H1 (cell line): ENCODE measurements at regions not wholly inside any gene's neighbourhood (a gene's known extent, or its start where the extent isn't known, plus 50 kb on each side); places are given as distances from the start of the nearest gene placed in this dataset.

Experiments
- CTCF ChIA-PET: fragments of 300-600 bp; sonication (Branson Sonifier 250); formaldehyde crosslinking; loops from one replicate; lab custom pipeline; 2021; ENCODE audit not compliant: partially characterized antibody; lab: Charles Lee
- POLR2A ChIA-PET: fragments of 300-600 bp; sonication (Branson Sonifier 250); formaldehyde crosslinking; loops from one replicate; lab custom pipeline; 2021; ENCODE audit warnings: inconsistent platforms; ENCODE audit not compliant: partially characterized antibody; lab: Charles Lee
- DNase-seq, 2 experiments: peaks; one replicate each; pipeline versions ENCODE4 v3.0.0 to v3.0.0-alpha.2; 2010 to 2022; ENCODE audit warnings: low spot score in 2 of 2, low read depth in 1 of 2, mixed read lengths in 1 of 2
- FAIRE-seq: peaks from 2 replicates; lab custom pipeline; 2011; peaks lifted over from hg19 to GRCh38; lab: Jason Lieb, UNC
- H2AFZ ChIP-seq: 2 replicates; pipeline ENCODE4 v1.8.1; 2012; ENCODE audit warnings: low read length, inconsistent platforms
- H2AK5ac ChIP-seq: 2 replicates; pipeline ENCODE4 v1.6.1; 2013; ENCODE audit warnings: low read depth, low read length
- H2BK120ac ChIP-seq: replicated peaks from 2 replicates; pipeline ENCODE3; 2013; ENCODE audit warnings: low read depth, low read length, inconsistent platforms
- H2BK12ac ChIP-seq: 2 replicates; pipeline ENCODE4 v1.6.1; 2013; ENCODE audit warnings: low read depth, low read length
- H2BK15ac ChIP-seq: 2 replicates; pipeline ENCODE4 v1.6.1; 2013; ENCODE audit warnings: low read length
- H2BK20ac ChIP-seq: 2 replicates; pipeline ENCODE4 v1.6.1; 2013; ENCODE audit warnings: low read length
- H2BK5ac ChIP-seq: 2 replicates; pipeline ENCODE4 v1.6.1; 2013; ENCODE audit warnings: low read depth, low read length
- H3K14ac ChIP-seq: 2 replicates; pipeline ENCODE4 v1.6.1; 2013; ENCODE audit warnings: inconsistent platforms; ENCODE audit not compliant: insufficient read length
- H3K18ac ChIP-seq: 2 replicates; pipeline ENCODE4 v1.6.1; 2013; ENCODE audit warnings: low read length; ENCODE audit errors: extremely low read depth
- H3K23ac ChIP-seq: 2 replicates; pipeline ENCODE4 v1.6.1; 2013; ENCODE audit warnings: inconsistent platforms; ENCODE audit not compliant: insufficient read length
- H3K23me2 ChIP-seq: 2 replicates; pipeline ENCODE4 v1.6.1; 2013; ENCODE audit warnings: low read depth, low read length
- H3K27ac ChIP-seq: 2 replicates; pipeline ENCODE4 v1.6.1; 2011; ENCODE audit warnings: low read depth, low read length, inconsistent platforms
- H3K27me3 ChIP-seq, 4 experiments: replicated peaks in 1 of 4; 1 replicate in 1 of 4; 2 replicates in 3 of 4; pipeline versions ENCODE4 v1.6.1 to v1.8.1; 2011 to 2013; ENCODE audit warnings: low read length in 3 of 4, mild to moderate bottlenecking in 3 of 4, inconsistent platforms in 2 of 4, mixed read lengths in 2 of 4, moderate library complexity in 1 of 4; ENCODE audit not compliant: control insufficient read depth in 3 of 4, insufficient read depth in 3 of 4; ENCODE audit errors: extremely low read depth in 1 of 4
- H3K36me3 ChIP-seq, 4 experiments: 2 replicates each; pipeline versions ENCODE4 v1.6.1 to v1.8.1; 2011 to 2013; ENCODE audit warnings: mild to moderate bottlenecking in 4 of 4, low read length in 3 of 4, moderate library complexity in 2 of 4, control low read depth in 1 of 4, inconsistent platforms in 1 of 4; ENCODE audit not compliant: insufficient read depth in 4 of 4, control insufficient read depth in 2 of 4
- H3K4ac ChIP-seq: replicated peaks from 2 replicates; pipeline ENCODE3; 2013; ENCODE audit warnings: low read length, low read depth, mixed read lengths, inconsistent platforms; ENCODE audit not compliant: insufficient read length
- H3K4me1 ChIP-seq, 4 experiments: replicated peaks in 1 of 4; 1 replicate in 1 of 4; 2 replicates in 3 of 4; pipeline versions ENCODE4 v1.6.1 to v1.8.1; 2011 to 2013; ENCODE audit warnings: low read length in 3 of 4, inconsistent platforms in 2 of 4, mixed read lengths in 1 of 4; ENCODE audit not compliant: insufficient read depth in 4 of 4, control insufficient read depth in 3 of 4
- H3K4me2 ChIP-seq, 2 experiments: 2 replicates each; pipeline versions ENCODE4 v1.6.1 to v1.8.1; 2011 to 2013; ENCODE audit warnings: low read depth in 2 of 2, low read length in 2 of 2, control low read depth in 1 of 2, inconsistent platforms in 1 of 2, mild to moderate bottlenecking in 1 of 2; ENCODE audit not compliant: insufficient read depth in 1 of 2
- H3K4me3 ChIP-seq, 4 experiments: fragments of 200-600, 300-600 bp in 1 of 4; sonication (generic), shearing (Covaris generic), sonication (Bioruptor Twin) in 1 of 4; 2 replicates each; pipeline versions ENCODE4 v1.5.1 to v1.8.1; 2011 to 2016; ENCODE audit warnings: low read length in 4 of 4, low read depth in 3 of 4, control low read depth in 2 of 4, inconsistent platforms in 2 of 4, mild to moderate bottlenecking in 2 of 4, mixed read lengths in 1 of 4, moderate library complexity in 1 of 4; ENCODE audit not compliant: insufficient read depth in 2 of 4; ENCODE audit errors: extremely low read depth in 1 of 4
- H3K56ac ChIP-seq: replicated peaks from 2 replicates; pipeline ENCODE3; 2013; ENCODE audit warnings: low read depth, mild to moderate bottlenecking, mixed read lengths, low read length, inconsistent platforms; ENCODE audit not compliant: insufficient read length
- H3K79me1 ChIP-seq: 2 replicates; pipeline ENCODE4 v1.6.1; 2013; ENCODE audit warnings: low read depth, low read length, control low read depth
- H3K79me2 ChIP-seq, 2 experiments: 2 replicates each; pipeline versions ENCODE4 v1.6.1 to v1.8.1; 2012 to 2013; ENCODE audit warnings: low read length in 2 of 2, mild to moderate bottlenecking in 2 of 2, inconsistent platforms in 1 of 2; ENCODE audit not compliant: insufficient read depth in 2 of 2, control insufficient read depth in 1 of 2
- H3K9ac ChIP-seq, 4 experiments: replicated peaks in 1 of 4; 1 replicate in 1 of 4; 2 replicates in 3 of 4; pipeline versions ENCODE4 v1.6.1 to v1.8.1; 2011 to 2013; ENCODE audit warnings: low read depth in 3 of 4, low read length in 3 of 4, control low read depth in 2 of 4, mild to moderate bottlenecking in 2 of 4, moderate library complexity in 2 of 4, inconsistent platforms in 1 of 4; ENCODE audit errors: extremely low read depth in 1 of 4
- H3K9me3 ChIP-seq, 2 experiments: 2 replicates each; pipeline versions ENCODE4 v1.6.1 to v1.8.1; 2012 to 2013; ENCODE audit warnings: mild to moderate bottlenecking in 2 of 2, moderate library complexity in 2 of 2, control low read depth in 1 of 2, inconsistent platforms in 1 of 2, low read depth in 1 of 2, low read length in 1 of 2, mixed read lengths in 1 of 2; ENCODE audit not compliant: insufficient read depth in 2 of 2
- H4K20me1 ChIP-seq, 2 experiments: replicated peaks in 1 of 2; 2 replicates each; pipeline versions ENCODE3 to v1.8.1; 2011 to 2013; ENCODE audit warnings: inconsistent platforms in 2 of 2, low read length in 2 of 2, mild to moderate bottlenecking in 1 of 2; ENCODE audit not compliant: insufficient read depth in 2 of 2, control insufficient read depth in 1 of 2
- H4K5ac ChIP-seq: 2 replicates; pipeline ENCODE4 v1.6.1; 2013; ENCODE audit warnings: low read length, low read depth, mixed read lengths, inconsistent platforms; ENCODE audit not compliant: insufficient read length
- H4K8ac ChIP-seq: 2 replicates; pipeline ENCODE4 v1.8.0; 2013; ENCODE audit warnings: mild to moderate bottlenecking, moderate library complexity, low read length, inconsistent platforms; ENCODE audit not compliant: insufficient read depth; ENCODE audit errors: extremely low read depth
- H4K91ac ChIP-seq: replicated peaks from 2 replicates; pipeline ENCODE3; 2013; ENCODE audit warnings: low read length, mixed read lengths, inconsistent platforms; ENCODE audit not compliant: insufficient read length
- ASH2L ChIP-seq: fragments of 200-600, 300-600 bp; sonication (generic); IDR thresholded peaks from one replicate; pipeline ENCODE4 v1.7.1; 2017; ENCODE audit warnings: low read length
- CTBP2 ChIP-seq: IDR thresholded peaks from 2 replicates; pipeline ENCODE4 v1.7.0; 2011; ENCODE audit warnings: borderline replicate concordance, mild to moderate bottlenecking, moderate library complexity, mixed read lengths, low read length; ENCODE audit not compliant: insufficient read depth, insufficient read length
- HDAC6 ChIP-seq: IDR thresholded peaks from one replicate; pipeline ENCODE4 v1.7.1; 2012; ENCODE audit warnings: low read depth, mild to moderate bottlenecking, inconsistent platforms, low read length, moderate library complexity
- MAFK ChIP-seq: IDR thresholded peaks from 2 replicates; pipeline ENCODE4 v1.6.1; 2012; ENCODE audit warnings: low read depth, mild to moderate bottlenecking, improper control_type of control experiment, low read length
- SIN3A ChIP-seq, 2 experiments: IDR thresholded peaks in 1 of 2; conservative IDR thresholded peaks in 1 of 2; 2 replicates each; pipeline ENCODE4 v1.6.1; 2011 to 2012; ENCODE audit warnings: low read length in 2 of 2, improper control_type of control experiment in 1 of 2, low read depth in 1 of 2, mild to moderate bottlenecking in 1 of 2
- WGBS, 2 experiments: shearing (Covaris generic) in 1 of 2; methylation state at CpG; one replicate each; pipeline versions ENCODE4 v1.1.6 to v1.1.7; 2013 to 2015; ENCODE audit warnings: low lambda C conversion rate in 2 of 2, mixed read lengths in 2 of 2, inconsistent platforms in 1 of 2, low coverage in 1 of 2, missing lambda C conversion rate in 1 of 2; ENCODE audit not compliant: insufficient replicate concordance in 2 of 2, insufficient coverage in 1 of 2, insufficient read length in 1 of 2; ENCODE audit errors: extremely low coverage in 1 of 2, missing lambda C conversion rate in 1 of 2; 5-methylcytosine and 5-hydroxymethylcytosine counted together

GRCh38 chr13:33918199-33918932 is 100.4 kb downstream of the RFC3 start:
- no peaks in the 10 kb centered on the region for H3K27me3 ChIP-seq
- no peak for DNase-seq
- H3K79me2 ChIP-seq, result no peaks in the 10 kb centered on the region
- no peak overlapping the region for H2BK12ac ChIP-seq
- no peak overlapping the region for H4K91ac ChIP-seq
- no peaks in the 10 kb centered on the region for H3K23me2 ChIP-seq
- no peak overlapping the region for H2BK15ac ChIP-seq
- TF ChIP-seq MAFK, result no peak
- no peak for TF ChIP-seq SIN3A (conservative IDR thresholded peaks at IDR 0.05 in 1 of 2, IDR thresholded peaks at IDR 0.05 in 1 of 2; ENCODE audit: low read depth in 1 of 2, low read length in 2 of 2)
- no peak for TF ChIP-seq HDAC6
- TF ChIP-seq CTBP2, result no peak
- TF ChIP-seq ASH2L, result no peak
- TF ChIP-seq, all 59 proteins: peak for 0
- H3K4me2 ChIP-seq, result no peak overlapping the region
- H3K27ac ChIP-seq, result no peak overlapping the region
- no peak overlapping the region for H4K5ac ChIP-seq
- no peak overlapping the region for H3K14ac ChIP-seq
- peaks cover 0 to 5% (median 3%) of the 10 kb centered on the region in 4 experiments; a peak in 3 of 7 replicates for H3K4me1 ChIP-seq
- H3K79me1 ChIP-seq, result no peaks in the 10 kb centered on the region
- H3K4ac ChIP-seq, result no peak overlapping the region
- H4K20me1 ChIP-seq, result peaks cover 0 to 2% of the 10 kb centered on the region in 2 experiments
- no peak overlapping the region for H2BK120ac ChIP-seq
- no peak overlapping the region for H3K4me3 ChIP-seq
- H3K36me3 ChIP-seq, result no peaks in the 10 kb centered on the region
- FAIRE-seq, result no peak
- no peak overlapping the region for H3K56ac ChIP-seq
- no peak overlapping the region for H3K18ac ChIP-seq
- no peaks in the 10 kb centered on the region for H3K9me3 ChIP-seq
- H3K9ac ChIP-seq, result no peak overlapping the region
- no peak overlapping the region for H2AK5ac ChIP-seq
- CTCF ChIA-PET, result no interaction called here
- H2BK20ac ChIP-seq, result no peak overlapping the region
- H2BK5ac ChIP-seq, result no peak overlapping the region
- no peak overlapping the region for H4K8ac ChIP-seq
- POLR2A ChIA-PET, result no interaction called here
- 95% methylated on average over 7 of the region's 7 CpGs; no CpG with 5 or more reads in 1 of the 2 experiments for WGBS, 2 experiments
- no peak overlapping the region for H2AFZ ChIP-seq
- H3K23ac ChIP-seq, result no peak overlapping the region
